Fibroblast of lung (primary cell): ENCODE measurements at regions not wholly inside any gene's neighbourhood (a gene's known extent, or its start where the extent isn't known, plus 50 kb on each side); places are given as distances from the start of the nearest gene placed in this dataset.

Experiments used
- DNase-seq, 2 donors: peaks; one replicate each; pipeline versions ENCODE4 v3.0.0 to v3.0.0-alpha.2; 2010; ENCODE audit warnings: low read depth in 2 of 2
- H2AFZ ChIP-seq: 2 replicates; pipeline ENCODE4 v1.5.1; 2012; ENCODE audit warnings: low read length, control low read depth, inconsistent platforms
- H3K27ac ChIP-seq: 2 replicates; pipeline ENCODE4 v1.5.1; 2011; ENCODE audit warnings: low read length, control low read depth; ENCODE audit not compliant: insufficient read depth
- H3K27me3 ChIP-seq: 2 replicates; pipeline ENCODE4 v1.5.1; 2011; ENCODE audit warnings: mild to moderate bottlenecking, low read length; ENCODE audit not compliant: control insufficient read depth, insufficient read depth
- H3K36me3 ChIP-seq: 2 replicates; pipeline ENCODE4 v1.5.1; 2011; ENCODE audit warnings: low read length; ENCODE audit not compliant: control insufficient read depth, insufficient read depth
- H3K4me1 ChIP-seq: 2 replicates; pipeline ENCODE4 v1.5.1; 2011; ENCODE audit warnings: low read length; ENCODE audit not compliant: control insufficient read depth, insufficient read depth; ENCODE audit errors: extremely low read depth
- H3K4me2 ChIP-seq: 2 replicates; pipeline ENCODE4 v1.5.1; 2011; ENCODE audit warnings: low read length, control low read depth; ENCODE audit not compliant: insufficient read depth; ENCODE audit errors: extremely low read depth
- H3K4me3 ChIP-seq, 4 experiments: fragments of 200-600 bp in 1 of 4; sonication (generic) in 1 of 4; replicated peaks in 1 of 4; 2 replicates each; pipeline ENCODE4 v1.5.1; 2011 to 2016; ENCODE audit warnings: low read length in 4 of 4, low read depth in 3 of 4, mild to moderate bottlenecking in 3 of 4, control low read depth in 2 of 4, inconsistent platforms in 1 of 4, mixed read lengths in 1 of 4; ENCODE audit not compliant: insufficient read depth in 1 of 4; ENCODE audit errors: control extremely low read depth in 1 of 4
- H3K79me2 ChIP-seq: 2 replicates; pipeline ENCODE4 v1.5.1; 2012; ENCODE audit warnings: mild to moderate bottlenecking, low read length, inconsistent platforms; ENCODE audit not compliant: control insufficient read depth, insufficient read depth
- H3K9ac ChIP-seq: 2 replicates; pipeline ENCODE4 v1.5.1; 2011; ENCODE audit warnings: mild to moderate bottlenecking, low read length, control low read depth; ENCODE audit not compliant: insufficient read depth
- H3K9me3 ChIP-seq: 2 replicates; pipeline ENCODE4 v1.5.1; 2012; ENCODE audit warnings: low read depth, low read length; ENCODE audit not compliant: control insufficient read depth, insufficient read depth
- H4K20me1 ChIP-seq: 2 replicates; pipeline ENCODE4 v1.5.1; 2011; ENCODE audit warnings: low read length; ENCODE audit not compliant: control insufficient read depth, insufficient read depth; ENCODE audit errors: extremely low read depth
- EZH2 ChIP-seq: IDR thresholded peaks from 2 replicates; pipeline ENCODE4 v1.5.1; 2012; ENCODE audit warnings: low read length, control low read depth, mild to moderate bottlenecking; ENCODE audit errors: missing control alignments
- TF ChIP-seq, protein P1 (sequence below), 2 donors: IDR thresholded peaks in 1 of 2; conservative IDR thresholded peaks in 1 of 2; 1 replicate in 1 of 2; 2 replicates in 1 of 2; pipeline ENCODE4 v1.5.1; 2011 to 2012; ENCODE audit warnings: low read length in 2 of 2, control low read depth in 1 of 2, inconsistent platforms in 1 of 2, low read depth in 1 of 2, mild to moderate bottlenecking in 1 of 2

DNA sequence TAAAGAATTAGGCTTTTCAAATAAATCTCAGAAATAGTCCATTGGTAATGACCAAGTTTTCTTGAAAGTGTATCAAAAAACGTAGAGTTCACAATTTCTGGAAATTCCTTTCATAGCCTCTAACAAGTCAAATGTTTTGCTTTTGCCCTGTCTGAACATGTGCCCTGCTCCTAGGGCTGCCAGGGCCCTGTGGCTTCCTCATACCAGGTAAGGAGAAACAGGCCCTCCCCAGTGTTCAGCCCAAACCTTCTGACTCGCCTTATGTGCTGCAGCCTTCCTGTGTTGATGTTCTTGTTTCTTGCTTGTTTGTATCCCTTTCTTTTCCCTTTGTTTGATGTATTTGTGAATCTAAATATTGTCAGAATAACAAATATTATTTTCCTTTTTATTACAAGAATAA, 146.1 kb upstream of the PACRGL start:
- no peak overlapping the region for H2AFZ ChIP-seq
- DNase-seq, result no peak
- H3K9me3 ChIP-seq, result no peaks in the 10 kb centered on the region
- H3K4me3 ChIP-seq, result no peak overlapping the region
- no peaks in the 10 kb centered on the region for H4K20me1 ChIP-seq
- H3K9ac ChIP-seq, result no peak overlapping the region
- no peaks in the 10 kb centered on the region for H3K4me1 ChIP-seq
- H3K27me3 ChIP-seq, result no peaks in the 10 kb centered on the region
- TF ChIP-seq, protein P1, sequence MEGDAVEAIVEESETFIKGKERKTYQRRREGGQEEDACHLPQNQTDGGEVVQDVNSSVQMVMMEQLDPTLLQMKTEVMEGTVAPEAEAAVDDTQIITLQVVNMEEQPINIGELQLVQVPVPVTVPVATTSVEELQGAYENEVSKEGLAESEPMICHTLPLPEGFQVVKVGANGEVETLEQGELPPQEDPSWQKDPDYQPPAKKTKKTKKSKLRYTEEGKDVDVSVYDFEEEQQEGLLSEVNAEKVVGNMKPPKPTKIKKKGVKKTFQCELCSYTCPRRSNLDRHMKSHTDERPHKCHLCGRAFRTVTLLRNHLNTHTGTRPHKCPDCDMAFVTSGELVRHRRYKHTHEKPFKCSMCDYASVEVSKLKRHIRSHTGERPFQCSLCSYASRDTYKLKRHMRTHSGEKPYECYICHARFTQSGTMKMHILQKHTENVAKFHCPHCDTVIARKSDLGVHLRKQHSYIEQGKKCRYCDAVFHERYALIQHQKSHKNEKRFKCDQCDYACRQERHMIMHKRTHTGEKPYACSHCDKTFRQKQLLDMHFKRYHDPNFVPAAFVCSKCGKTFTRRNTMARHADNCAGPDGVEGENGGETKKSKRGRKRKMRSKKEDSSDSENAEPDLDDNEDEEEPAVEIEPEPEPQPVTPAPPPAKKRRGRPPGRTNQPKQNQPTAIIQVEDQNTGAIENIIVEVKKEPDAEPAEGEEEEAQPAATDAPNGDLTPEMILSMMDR (conservative IDR thresholded peaks at IDR 0.05 in 1 of 2, IDR thresholded peaks at IDR 0.05 in 1 of 2; ENCODE audit: low read depth in 1 of 2, low read length in 2 of 2), result no peak
- TF ChIP-seq EZH2, result no peak
- no peak overlapping the region for H3K4me2 ChIP-seq
- no peak overlapping the region for H3K27ac ChIP-seq
- no peaks in the 10 kb centered on the region for H3K79me2 ChIP-seq
- H3K36me3 ChIP-seq, result no peaks in the 10 kb centered on the region

DNA sequence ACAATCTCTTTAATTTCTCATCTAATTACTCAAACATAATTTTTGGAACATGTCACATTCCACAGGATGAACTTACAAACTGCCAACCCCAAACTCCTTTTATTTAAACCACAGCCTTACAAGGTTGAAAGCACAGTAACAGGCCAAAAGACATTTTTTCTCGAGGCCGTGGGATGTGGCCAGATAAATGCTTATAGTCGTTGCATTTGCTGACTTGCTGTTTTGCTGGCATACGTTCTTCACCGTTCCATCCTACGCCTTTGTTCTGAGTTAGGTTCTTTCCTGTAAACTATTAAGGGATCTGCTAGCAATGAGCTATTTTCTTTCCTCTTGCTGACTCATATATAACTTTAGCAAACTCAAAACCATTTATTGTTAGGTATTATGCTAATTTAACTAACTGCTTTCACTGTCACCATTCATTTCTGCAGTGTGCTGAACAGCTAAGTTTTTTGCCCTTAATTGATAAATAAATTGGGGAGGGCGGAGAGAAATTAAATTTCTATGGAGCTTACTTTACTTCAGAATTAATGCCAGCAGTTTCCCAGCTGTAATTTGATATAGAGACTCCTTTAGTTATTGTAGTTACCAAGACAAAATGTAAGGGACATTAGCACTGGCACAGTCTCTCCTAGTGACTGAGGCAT, 135.1 kb upstream of the PACRGL start:
- Histone ChIP-seq H3K27me3 (no peaks in the 10 kb centered on the region), H3K27ac (no peak overlapping the region), H3K4me3 (no peak overlapping the region), H4K20me1 (no peaks in the 10 kb centered on the region), H3K4me2 (no peak overlapping the region), H3K36me3 (no peaks in the 10 kb centered on the region), H2AFZ (peak overlapping the region; percentile 3), H3K79me2 (no peaks in the 10 kb centered on the region), H3K9me3 (no peaks in the 10 kb centered on the region), H3K9ac (no peak overlapping the region), H3K4me1 (no peaks in the 10 kb centered on the region)
- TF ChIP-seq, protein P1 (conservative IDR thresholded peaks at IDR 0.05 in 1 of 2, IDR thresholded peaks at IDR 0.05 in 1 of 2; ENCODE audit: low read depth in 1 of 2, low read length in 2 of 2), result no peak
- no peak for TF ChIP-seq EZH2
- peak; percentile 55 to 87 for DNase-seq

DNA sequence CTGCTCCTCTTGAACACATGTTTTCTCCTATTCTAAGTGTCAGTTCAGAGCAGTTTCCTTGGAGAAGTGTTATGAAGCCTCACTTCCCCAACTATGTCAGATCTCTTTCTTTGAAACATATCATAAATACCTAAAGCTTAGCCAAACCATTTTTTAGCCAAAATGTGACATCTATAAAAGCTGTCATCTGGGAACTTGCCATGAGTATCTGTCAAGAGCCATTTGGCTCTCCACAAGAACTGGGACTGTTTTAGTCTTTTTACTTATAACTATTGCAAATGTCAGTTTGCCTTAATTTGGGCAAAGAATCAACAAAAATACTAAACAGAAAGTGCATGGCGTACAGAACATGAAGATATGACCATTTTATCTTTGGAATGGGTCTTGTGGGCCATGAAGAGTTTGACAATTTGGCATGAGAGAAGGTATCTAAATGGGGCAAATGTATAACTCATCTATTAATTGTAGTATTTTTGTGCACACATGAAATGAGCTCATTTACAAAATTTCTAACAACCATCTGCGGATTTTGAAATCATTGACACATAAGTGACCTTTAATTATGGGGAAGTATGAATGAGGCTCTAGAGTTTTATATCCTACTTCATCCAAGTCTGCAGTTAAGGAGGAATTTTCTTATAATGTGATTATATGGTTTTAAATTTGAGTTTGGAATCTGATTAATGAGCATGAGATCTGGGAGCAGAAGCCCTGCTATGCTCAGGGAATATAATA, 129.1 kb upstream of the PACRGL start:
- H2AFZ ChIP-seq, result no peak overlapping the region
- H3K36me3 ChIP-seq, result no peaks in the 10 kb centered on the region
- H3K9me3 ChIP-seq, result no peaks in the 10 kb centered on the region
- H3K79me2 ChIP-seq, result no peaks in the 10 kb centered on the region
- DNase-seq, result no peak
- no peak overlapping the region for H3K27ac ChIP-seq
- no peaks in the 10 kb centered on the region for H3K27me3 ChIP-seq
- H3K4me3 ChIP-seq, result no peak overlapping the region
- no peaks in the 10 kb centered on the region for H4K20me1 ChIP-seq
- TF ChIP-seq, protein P1 (conservative IDR thresholded peaks at IDR 0.05 in 1 of 2, IDR thresholded peaks at IDR 0.05 in 1 of 2; ENCODE audit: low read depth in 1 of 2, low read length in 2 of 2), result no peak
- TF ChIP-seq EZH2, result no peak
- H3K9ac ChIP-seq, result no peak overlapping the region
- no peaks in the 10 kb centered on the region for H3K4me1 ChIP-seq
- H3K4me2 ChIP-seq, result no peak overlapping the region
